B cell (primary cell): ENCODE measurements at regions not wholly inside any gene's neighbourhood (a gene's known extent, or its start where the extent isn't known, plus 50 kb on each side); places are given as distances from the start of the nearest gene placed in this dataset.

Experiments used
- CTCF ChIP-seq: fragments of 200-600 bp; IDR thresholded peaks from one replicate; pipeline ENCODE4 v1.8.0; 2022; ENCODE audit warnings: antibody characterized with exemption, mild to moderate bottlenecking
- EZH2 ChIP-seq: IDR thresholded peaks from 2 replicates; pipeline ENCODE4 v1.6.1; 2012; ENCODE audit warnings: borderline replicate concordance, low read depth, mild to moderate bottlenecking, moderate library complexity, low read length; ENCODE audit not compliant: insufficient read depth, poor library complexity, severe bottlenecking

- TF ChIP-seq EZH2 (no peak), CTCF (no peak)
These were observed 1311.4 kb downstream of the ROBO2 start for GRCh38 chr3:78351334-78351733.
